Hepatocyte (in vitro differentiated cells): ENCODE measurements at regions not wholly inside any gene's neighbourhood (a gene's known extent, or its start where the extent isn't known, plus 50 kb on each side); places are given as distances from the start of the nearest gene placed in this dataset.
"Not testable (repeated sequence)": the region's sequence is repeated elsewhere in the genome, so short reads cannot be mapped to it uniquely, and the experiment has no call there.

Experiments used
- DNase-seq: peaks from one replicate; pipeline ENCODE4 v3.0.0-alpha.2; 2016; ENCODE audit warnings: low spot score
- H2AFZ ChIP-seq: fragments of 200-600 bp; sonication (generic); 2 replicates; pipeline ENCODE4 v1.6.0; 2016; ENCODE audit warnings: antibody characterized with exemption, mild to moderate bottlenecking
- H3K27ac ChIP-seq: fragments of 200-600 bp; sonication (generic); 2 replicates; pipeline ENCODE4 v1.5.1; 2016; ENCODE audit warnings: mild to moderate bottlenecking
- H3K27me3 ChIP-seq: fragments of 200-600 bp; sonication (generic); 2 replicates; pipeline ENCODE4 v1.6.1; 2016
- H3K36me3 ChIP-seq: fragments of 200-600 bp; sonication (generic); replicated peaks from 2 replicates; pipeline ENCODE4 v1.5.1; 2016; ENCODE audit warnings: low read depth; ENCODE audit not compliant: insufficient read depth
- H3K4me1 ChIP-seq: fragments of 200-600 bp; sonication (generic); 2 replicates; pipeline ENCODE4 v1.5.1; 2016; ENCODE audit warnings: mild to moderate bottlenecking, moderate library complexity; ENCODE audit not compliant: insufficient read depth
- H3K4me2 ChIP-seq: fragments of 200-600 bp; sonication (generic); 2 replicates; pipeline ENCODE4 v1.6.0; 2016
- H3K4me3 ChIP-seq: fragments of 200-600 bp; sonication (generic); 2 replicates; pipeline ENCODE4 v1.5.1; 2016; ENCODE audit warnings: mild to moderate bottlenecking
- H3K79me2 ChIP-seq: fragments of 200-600 bp; sonication (generic); 2 replicates; pipeline ENCODE4 v1.6.0; 2017; ENCODE audit warnings: mild to moderate bottlenecking
- H3K9me2 ChIP-seq: fragments of 200-600 bp; sonication (generic); replicated peaks from 2 replicates; pipeline ENCODE4 v1.6.0; 2017; ENCODE audit warnings: mild to moderate bottlenecking; ENCODE audit not compliant: insufficient read depth
- H3K9me3 ChIP-seq: fragments of 200-600 bp; sonication (generic); 2 replicates; pipeline ENCODE4 v1.5.1; 2016; ENCODE audit warnings: low read depth, mild to moderate bottlenecking
- H4K20me1 ChIP-seq: fragments of 200-600 bp; sonication (generic); 2 replicates; pipeline ENCODE4 v1.6.0; 2016; ENCODE audit warnings: mild to moderate bottlenecking; ENCODE audit not compliant: insufficient read depth, poor library complexity, severe bottlenecking
- EZH2 ChIP-seq: fragments of 200-600 bp; sonication (generic); IDR thresholded peaks from 2 replicates; pipeline ENCODE4 v1.6.1; 2016; ENCODE audit warnings: antibody characterized with exemption, mild to moderate bottlenecking, borderline replicate concordance
- EZH2phosphoT487 ChIP-seq: fragments of 200-600 bp; sonication (generic); IDR thresholded peaks from one replicate; pipeline ENCODE4 v1.6.1; 2018; ENCODE audit warnings: antibody characterized with exemption, mild to moderate bottlenecking, low read depth, moderate library complexity; ENCODE audit not compliant: unreplicated experiment, severe bottlenecking
- WGBS: methylation state at CpG from one replicate; pipeline ENCODE4 v1.1.6; 2016; ENCODE audit warnings: low lambda C conversion rate; ENCODE audit errors: missing lambda C conversion rate; 5-methylcytosine and 5-hydroxymethylcytosine counted together
- TF ChIP-seq, protein P1 (sequence below): fragments of 200-600 bp; sonication (generic); IDR thresholded peaks from 2 replicates; pipeline ENCODE4 v1.5.1; 2016; ENCODE audit warnings: antibody characterized with exemption, mild to moderate bottlenecking; ENCODE audit not compliant: poor library complexity

DNA sequence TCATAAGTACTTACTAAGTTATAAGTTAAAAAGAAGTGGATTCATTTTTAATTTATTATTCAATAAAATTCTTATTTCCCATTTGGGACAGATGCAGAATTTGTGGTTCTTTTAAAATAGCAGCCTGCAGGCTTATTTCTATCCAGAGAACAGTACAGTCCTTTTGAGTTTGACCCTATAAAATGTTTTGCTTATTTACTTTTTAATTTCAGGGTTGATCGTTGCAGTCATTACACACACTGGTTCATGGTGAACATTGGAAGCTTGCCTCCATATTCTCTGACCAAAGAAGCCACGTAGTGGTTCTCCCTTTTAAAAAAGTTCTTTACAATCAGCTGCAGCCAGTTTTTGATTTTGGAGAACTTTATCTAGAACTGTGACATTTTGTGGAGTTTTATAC lies 122.9 kb upstream of the PDE7B start:
- 53% methylated on average over 2 of the region's 2 CpGs for WGBS
- Histone ChIP-seq H3K36me3 (no peaks in the 10 kb centered on the region), H3K4me2 (no peak overlapping the region), H2AFZ (no peak overlapping the region), H4K20me1 (no peaks in the 10 kb centered on the region), H3K4me1 (no peaks in the 10 kb centered on the region), H3K4me3 (no peak overlapping the region), H3K79me2 (no peaks in the 10 kb centered on the region), H3K27me3 (no peaks in the 10 kb centered on the region), H3K9me3 (no peaks in the 10 kb centered on the region), H3K9me2 (no peaks in the 10 kb centered on the region), H3K27ac (no peak overlapping the region)
- no peak for DNase-seq
- TF ChIP-seq EZH2phosphoT487 (no peak), EZH2 (no peak)
- TF ChIP-seq, protein P1, sequence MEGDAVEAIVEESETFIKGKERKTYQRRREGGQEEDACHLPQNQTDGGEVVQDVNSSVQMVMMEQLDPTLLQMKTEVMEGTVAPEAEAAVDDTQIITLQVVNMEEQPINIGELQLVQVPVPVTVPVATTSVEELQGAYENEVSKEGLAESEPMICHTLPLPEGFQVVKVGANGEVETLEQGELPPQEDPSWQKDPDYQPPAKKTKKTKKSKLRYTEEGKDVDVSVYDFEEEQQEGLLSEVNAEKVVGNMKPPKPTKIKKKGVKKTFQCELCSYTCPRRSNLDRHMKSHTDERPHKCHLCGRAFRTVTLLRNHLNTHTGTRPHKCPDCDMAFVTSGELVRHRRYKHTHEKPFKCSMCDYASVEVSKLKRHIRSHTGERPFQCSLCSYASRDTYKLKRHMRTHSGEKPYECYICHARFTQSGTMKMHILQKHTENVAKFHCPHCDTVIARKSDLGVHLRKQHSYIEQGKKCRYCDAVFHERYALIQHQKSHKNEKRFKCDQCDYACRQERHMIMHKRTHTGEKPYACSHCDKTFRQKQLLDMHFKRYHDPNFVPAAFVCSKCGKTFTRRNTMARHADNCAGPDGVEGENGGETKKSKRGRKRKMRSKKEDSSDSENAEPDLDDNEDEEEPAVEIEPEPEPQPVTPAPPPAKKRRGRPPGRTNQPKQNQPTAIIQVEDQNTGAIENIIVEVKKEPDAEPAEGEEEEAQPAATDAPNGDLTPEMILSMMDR: no peak

DNA sequence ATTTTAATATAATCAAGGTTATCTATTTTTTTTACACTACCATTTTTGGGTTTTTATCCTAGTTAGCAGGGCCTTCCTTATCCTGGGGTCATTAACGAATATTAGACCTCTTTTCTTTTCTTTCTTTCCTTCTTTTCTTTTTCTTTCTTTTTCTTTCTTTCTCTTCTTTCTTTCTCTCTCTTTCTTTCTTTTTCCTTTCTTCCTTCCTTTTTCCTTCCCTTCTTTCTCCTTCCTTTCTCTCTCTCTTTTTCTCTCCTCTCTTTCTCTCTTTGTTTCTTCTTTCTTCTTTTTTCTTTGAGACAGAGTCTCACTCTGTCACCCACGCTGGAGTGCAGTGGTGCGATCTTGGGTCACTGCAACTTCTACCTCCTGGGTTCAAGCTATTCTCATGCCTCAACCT lies 120.4 kb upstream of the PDE7B start:
- H3K9me2 ChIP-seq: no peaks in the 10 kb centered on the region
- TF ChIP-seq EZH2 (no peak), EZH2phosphoT487 (no peak)
- TF ChIP-seq, protein P1: no peak
- no peak overlapping the region for H3K4me3 ChIP-seq
- no peaks in the 10 kb centered on the region for H3K9me3 ChIP-seq
- H3K27ac ChIP-seq: no peak overlapping the region
- H3K27me3 ChIP-seq: no peaks in the 10 kb centered on the region
- no peak for DNase-seq
- H3K79me2 ChIP-seq: no peaks in the 10 kb centered on the region
- no peaks in the 10 kb centered on the region for H4K20me1 ChIP-seq
- H3K36me3 ChIP-seq: no peaks in the 10 kb centered on the region
- H3K4me2 ChIP-seq: no peak overlapping the region
- WGBS: 96% methylated on average over 3 of the region's 3 CpGs
- no peaks in the 10 kb centered on the region for H3K4me1 ChIP-seq
- no peak overlapping the region for H2AFZ ChIP-seq

DNA sequence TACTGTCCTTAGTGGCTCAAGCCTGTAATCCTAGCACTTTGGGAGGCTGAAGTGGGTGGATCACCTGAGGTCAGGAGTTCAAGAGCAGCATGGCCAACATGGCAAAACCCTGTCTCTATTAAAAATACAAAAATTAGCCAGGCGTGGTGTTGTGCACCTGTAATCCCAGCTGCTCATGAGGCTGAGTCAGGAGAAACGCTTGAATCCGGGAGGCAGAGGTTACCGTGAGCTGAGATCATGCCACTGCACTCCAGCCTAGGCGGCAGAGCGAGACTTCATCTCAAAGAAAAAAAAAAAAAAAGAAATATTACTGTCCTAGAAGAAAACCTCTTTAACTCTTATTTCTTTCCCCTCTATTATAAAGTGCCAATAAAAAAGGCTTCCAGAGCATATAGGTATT lies 115.2 kb upstream of the PDE7B start:
- H3K27me3 ChIP-seq, H3K36me3 ChIP-seq, H2AFZ ChIP-seq, H3K27ac ChIP-seq, H3K79me2 ChIP-seq, H3K4me3 ChIP-seq, DNase-seq, H4K20me1 ChIP-seq, H3K9me3 ChIP-seq, H3K4me1 ChIP-seq, H3K9me2 ChIP-seq, H3K4me2 ChIP-seq: not testable (repeated sequence)
- WGBS: 97% methylated on average over 6 of the region's 6 CpGs

DNA sequence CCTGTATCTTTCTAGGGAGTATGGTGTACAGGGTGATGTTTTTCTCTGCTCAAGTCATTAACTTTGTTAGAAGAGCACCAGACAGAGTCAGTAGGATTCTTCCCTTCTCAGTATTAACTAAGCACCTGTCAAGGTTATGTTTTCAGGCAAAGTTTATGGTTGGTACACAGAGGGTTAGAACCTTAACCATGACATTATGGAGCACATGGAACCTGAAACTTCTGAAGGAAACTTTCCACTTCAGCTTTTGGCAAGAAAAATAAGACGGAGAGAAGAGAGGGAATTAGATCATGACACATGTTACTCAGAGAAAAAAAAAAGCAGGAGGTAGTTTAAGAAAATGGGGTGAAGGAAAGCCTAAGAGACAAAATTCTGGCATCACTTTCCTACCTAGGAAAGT lies 112.9 kb upstream of the PDE7B start:
- no peak for DNase-seq
- WGBS: 95% methylated on average over 1 of the region's 1 CpG

More for the DNA sequence above, 112.9 kb upstream of the PDE7B start:
- no peak overlapping the region for H3K27ac ChIP-seq
- TF ChIP-seq, protein P1: no peak
- TF ChIP-seq EZH2phosphoT487 (no peak), EZH2 (no peak)
- no peaks in the 10 kb centered on the region for H3K36me3 ChIP-seq
- no peak overlapping the region for H3K4me3 ChIP-seq
- H3K9me3 ChIP-seq: no peaks in the 10 kb centered on the region
- H3K79me2 ChIP-seq: no peaks in the 10 kb centered on the region
- no peak overlapping the region for H2AFZ ChIP-seq
- no peaks in the 10 kb centered on the region for H3K27me3 ChIP-seq
- no peak overlapping the region for H3K4me2 ChIP-seq
- H3K9me2 ChIP-seq: no peaks in the 10 kb centered on the region
- H4K20me1 ChIP-seq: no peaks in the 10 kb centered on the region
- H3K4me1 ChIP-seq: no peaks in the 10 kb centered on the region
